ENCODE measurements at regions not wholly inside any gene's neighbourhood (a gene's known extent, or its start where the extent isn't known, plus 50 kb on each side); places are given as distances from the start of the nearest gene placed in this dataset.
"Not testable (repeated sequence)": the region's sequence is repeated elsewhere in the genome, so short reads cannot be mapped to it uniquely, and the experiment has no call there.

- not testable (repeated sequence) for H3K36me3 ChIP-seq (ENCODE audit: insufficient read depth); H3K27ac ChIP-seq (ENCODE audit: low read depth); H3K4me1 ChIP-seq (ENCODE audit: insufficient read depth); H3K4me3 ChIP-seq (ENCODE audit: low read depth, low read length); DNase-seq (ENCODE audit: extremely low spot score)
- WGBS: 82% methylated on average over 3 of the region's 3 CpGs
These were observed 190.6 kb downstream of the FBXO4 start for GRCh38 chr5:42115721-42116120.

- Histone ChIP-seq H3K27ac (ENCODE audit: low read depth) (no peak overlapping the region), H3K4me1 (ENCODE audit: insufficient read depth) (no peaks in the 10 kb centered on the region), H3K36me3 (ENCODE audit: insufficient read depth) (no peaks in the 10 kb centered on the region), H3K4me3 (ENCODE audit: low read depth, low read length) (no peak overlapping the region)
- no peak for DNase-seq (ENCODE audit: extremely low spot score)
These were observed 195.0 kb downstream of the FBXO4 start for GRCh38 chr5:42120070-42120469.

GRCh38 chr5:42121401-42121800 lies 196.3 kb downstream of the FBXO4 start:
- Histone ChIP-seq H3K4me3 (ENCODE audit: low read depth, low read length) (no peak overlapping the region), H3K27ac (ENCODE audit: low read depth) (no peak overlapping the region), H3K4me1 (ENCODE audit: insufficient read depth) (no peaks in the 10 kb centered on the region), H3K36me3 (ENCODE audit: insufficient read depth) (no peaks in the 10 kb centered on the region)
- WGBS: 47% methylated on average over 2 of the region's 2 CpGs
- no peak for DNase-seq (ENCODE audit: extremely low spot score)

GRCh38 chr5:42131081-42131480 lies 206.0 kb downstream of the FBXO4 start:
- H3K36me3 ChIP-seq (ENCODE audit: insufficient read depth): no peaks in the 10 kb centered on the region
- DNase-seq (ENCODE audit: extremely low spot score): no peak
- H3K4me3 ChIP-seq (ENCODE audit: low read depth, low read length): no peak overlapping the region
- H3K4me1 ChIP-seq (ENCODE audit: insufficient read depth): no peaks in the 10 kb centered on the region
- no peak overlapping the region for H3K27ac ChIP-seq (ENCODE audit: low read depth)
- 49% methylated on average over 2 of the region's 2 CpGs for WGBS

GRCh38 chr5:42143361-42143760 lies 218.3 kb downstream of the FBXO4 start:
- H3K4me3 ChIP-seq (ENCODE audit: low read depth, low read length): no peak overlapping the region
- H3K4me1 ChIP-seq (ENCODE audit: insufficient read depth): no peaks in the 10 kb centered on the region
- DNase-seq (ENCODE audit: extremely low spot score): no peak
- H3K27ac ChIP-seq (ENCODE audit: low read depth): no peak overlapping the region
- no peaks in the 10 kb centered on the region for H3K36me3 ChIP-seq (ENCODE audit: insufficient read depth)
- WGBS: 83% methylated on average over 2 of the region's 2 CpGs

- WGBS: 36% methylated on average over 1 of the region's 1 CpG
- H3K4me1 ChIP-seq (ENCODE audit: insufficient read depth): no peaks in the 10 kb centered on the region
- no peak for DNase-seq (ENCODE audit: extremely low spot score)
- H3K4me3 ChIP-seq (ENCODE audit: low read depth, low read length): no peak overlapping the region
- H3K36me3 ChIP-seq (ENCODE audit: insufficient read depth): no peaks in the 10 kb centered on the region
- no peak overlapping the region for H3K27ac ChIP-seq (ENCODE audit: low read depth)
These were observed 223.7 kb downstream of the FBXO4 start for GRCh38 chr5:42148813-42149212.

GRCh38 chr5:42157215-42157614 lies 232.1 kb downstream of the FBXO4 start:
- no peak overlapping the region for H3K4me3 ChIP-seq (ENCODE audit: low read depth, low read length)
- H3K4me1 ChIP-seq (ENCODE audit: insufficient read depth): no peaks in the 10 kb centered on the region
- no peaks in the 10 kb centered on the region for H3K36me3 ChIP-seq (ENCODE audit: insufficient read depth)
- WGBS: 46% methylated on average over 3 of the region's 3 CpGs
- H3K27ac ChIP-seq (ENCODE audit: low read depth): no peak overlapping the region
- no peak for DNase-seq (ENCODE audit: extremely low spot score)

GRCh38 chr5:42163083-42163482 lies 238.0 kb downstream of the FBXO4 start:
- Histone ChIP-seq H3K36me3 (ENCODE audit: insufficient read depth) (no peaks in the 10 kb centered on the region), H3K4me3 (ENCODE audit: low read depth, low read length) (no peak overlapping the region), H3K27ac (ENCODE audit: low read depth) (no peak overlapping the region), H3K4me1 (ENCODE audit: insufficient read depth) (no peaks in the 10 kb centered on the region)
- 94% methylated on average over 1 of the region's 1 CpG for WGBS
- DNase-seq (ENCODE audit: extremely low spot score): no peak

- DNase-seq (ENCODE audit: extremely low spot score): no peak
- H3K27ac ChIP-seq (ENCODE audit: low read depth): no peak overlapping the region
- WGBS: 28% methylated on average over 3 of the region's 3 CpGs
These were observed 243.1 kb downstream of the FBXO4 start for GRCh38 chr5:42168091-42168670.

GRCh38 chr5:42176118-42176517 lies 247.1 kb upstream of the GHR start:
- H3K4me1 ChIP-seq (ENCODE audit: insufficient read depth); H3K36me3 ChIP-seq (ENCODE audit: insufficient read depth); H3K4me3 ChIP-seq (ENCODE audit: low read depth, low read length); DNase-seq (ENCODE audit: extremely low spot score); H3K27ac ChIP-seq (ENCODE audit: low read depth): not testable (repeated sequence)
- 88% methylated on average over 3 of the region's 3 CpGs for WGBS

More at GRCh38 chr5:42168091-42168670, 243.1 kb downstream of the FBXO4 start:
- H3K36me3 ChIP-seq (ENCODE audit: insufficient read depth): no peaks in the 10 kb centered on the region
- no peaks in the 10 kb centered on the region for H3K4me1 ChIP-seq (ENCODE audit: insufficient read depth)
- no peak overlapping the region for H3K4me3 ChIP-seq (ENCODE audit: low read depth, low read length)

GRCh38 chr5:42179843-42180242 lies 243.4 kb upstream of the GHR start:
- H3K4me3 ChIP-seq (ENCODE audit: low read depth, low read length); H3K36me3 ChIP-seq (ENCODE audit: insufficient read depth); H3K4me1 ChIP-seq (ENCODE audit: insufficient read depth); H3K27ac ChIP-seq (ENCODE audit: low read depth); DNase-seq (ENCODE audit: extremely low spot score): not testable (repeated sequence)
- 3% methylated on average over 1 of the region's 1 CpG for WGBS

- 92% methylated on average over 4 of the region's 4 CpGs for WGBS
- Histone ChIP-seq H3K27ac (ENCODE audit: low read depth) (no peak overlapping the region), H3K4me3 (ENCODE audit: low read depth, low read length) (no peak overlapping the region), H3K4me1 (ENCODE audit: insufficient read depth) (no peaks in the 10 kb centered on the region), H3K36me3 (ENCODE audit: insufficient read depth) (no peaks in the 10 kb centered on the region)
- no peak for DNase-seq (ENCODE audit: extremely low spot score)
These were observed 206.3 kb upstream of the GHR start for GRCh38 chr5:42216904-42217303.

- WGBS: 88% methylated on average over 2 of the region's 2 CpGs
- Histone ChIP-seq H3K27ac (ENCODE audit: low read depth) (no peak overlapping the region), H3K36me3 (ENCODE audit: insufficient read depth) (no peaks in the 10 kb centered on the region), H3K4me3 (ENCODE audit: low read depth, low read length) (no peak overlapping the region), H3K4me1 (ENCODE audit: insufficient read depth) (no peaks in the 10 kb centered on the region)
- no peak for DNase-seq (ENCODE audit: extremely low spot score)
These were observed 205.4 kb upstream of the GHR start for GRCh38 chr5:42217791-42218190.

GRCh38 chr5:42225009-42225408 lies 198.2 kb upstream of the GHR start:
- no peak for DNase-seq (ENCODE audit: extremely low spot score)
- no peaks in the 10 kb centered on the region for H3K36me3 ChIP-seq (ENCODE audit: insufficient read depth)
- H3K4me3 ChIP-seq (ENCODE audit: low read depth, low read length): no peak overlapping the region
- no peaks in the 10 kb centered on the region for H3K4me1 ChIP-seq (ENCODE audit: insufficient read depth)
- WGBS: 74% methylated on average over 2 of the region's 2 CpGs
- no peak overlapping the region for H3K27ac ChIP-seq (ENCODE audit: low read depth)

- Histone ChIP-seq H3K4me1 (ENCODE audit: insufficient read depth) (no peaks in the 10 kb centered on the region), H3K4me3 (ENCODE audit: low read depth, low read length) (no peak overlapping the region), H3K27ac (ENCODE audit: low read depth) (no peak overlapping the region), H3K36me3 (ENCODE audit: insufficient read depth) (no peaks in the 10 kb centered on the region)
- 82% methylated on average over 1 of the region's 1 CpG for WGBS
- DNase-seq (ENCODE audit: extremely low spot score): no peak
These were observed 195.0 kb upstream of the GHR start for GRCh38 chr5:42228279-42228678.
